A549 (cell line): ENCODE measurements at regions not wholly inside any gene's neighbourhood (a gene's known extent, or its start where the extent isn't known, plus 50 kb on each side); places are given as distances from the start of the nearest gene placed in this dataset.

Experiments
- BHLHE40 ChIP-seq: IDR thresholded peaks from 2 replicates; pipeline ENCODE4 v1.6.1; 2012; ENCODE audit warnings: low read depth, low read length, inconsistent platforms
- CHD2 ChIP-seq: fragments of 150-350 bp; IDR thresholded peaks from 2 replicates; pipeline ENCODE4 v1.6.1; 2014; ENCODE audit warnings: low read length; ENCODE audit not compliant: partially characterized antibody
- CHD4 ChIP-seq: fragments of 200-600 bp; sonication (generic); IDR thresholded peaks from 2 replicates; pipeline ENCODE4 v1.6.1; 2016; ENCODE audit warnings: antibody characterized with exemption, mild to moderate bottlenecking, borderline replicate concordance
- CTCF ChIP-seq: fragments of >200 bp; sonication (Bioruptor Twin); formaldehyde crosslinking; IDR thresholded peaks from 3 replicates; pipeline ENCODE4 v1.5.1; 2016
- FOSL2 ChIP-seq, 2 experiments: fragments of 450-650 bp in 1 of 2; fragments of >200 bp in 1 of 2; sonication (Bioruptor Twin) in 1 of 2; formaldehyde crosslinking; IDR thresholded peaks; 2 replicates each; pipeline versions ENCODE4 v1.5.0 to v1.6.1; 2016 to 2020; ENCODE audit warnings: mild to moderate bottlenecking in 1 of 2, moderate library complexity in 1 of 2
- JUNB ChIP-seq: fragments of >200 bp; sonication (Bioruptor Twin); formaldehyde crosslinking; IDR thresholded peaks from 2 replicates; pipeline ENCODE4 v1.6.1; 2016
- MAZ ChIP-seq: fragments of 150-350 bp; IDR thresholded peaks from 2 replicates; pipeline ENCODE4 v1.6.1; 2014; ENCODE audit warnings: antibody characterized with exemption, low read depth, low read length, borderline replicate concordance
- NR3C1 ChIP-seq: fragments of >200 bp; sonication (Bioruptor Twin); formaldehyde crosslinking; IDR thresholded peaks from 3 replicates; pipeline ENCODE4 v1.6.1; 2017
- POLR2A ChIP-seq: IDR thresholded peaks from 2 replicates; pipeline ENCODE4 v1.6.1; 2012; ENCODE audit warnings: mild to moderate bottlenecking, low read length
- RFX5 ChIP-seq: fragments of 450-650 bp; IDR thresholded peaks from 2 replicates; pipeline ENCODE4 v1.7.1; 2014; ENCODE audit warnings: antibody characterized with exemption, mild to moderate bottlenecking, moderate library complexity
- TP53 ChIP-seq: fragments of 250-450 bp; sonication (Bioruptor Pico); IDR thresholded peaks from 2 replicates; pipeline ENCODE4 v1.5.0; 2021; ENCODE audit warnings: mild to moderate bottlenecking, moderate library complexity

- TF ChIP-seq CHD4 (no peak), BHLHE40 (no peak), POLR2A (no peak), CTCF (no peak), MAZ (no peak), JUNB (no peak), NR3C1 (no peak), TP53 (no peak), RFX5 (no peak), FOSL2 (IDR thresholded peaks at IDR 0.05) (no peak), FOSL2 (CRISPR knock-in tag; IDR thresholded peaks at IDR 0.05) (no peak), CHD2 (no peak)
Observed at GRCh38 chr22:48677621-48678020, 1150.1 kb downstream of the BRD1 start.
